ENCODE measurements at regions not wholly inside any gene's neighbourhood (a gene's known extent, or its start where the extent isn't known, plus 50 kb on each side); places are given as distances from the start of the nearest gene placed in this dataset.

DNA sequence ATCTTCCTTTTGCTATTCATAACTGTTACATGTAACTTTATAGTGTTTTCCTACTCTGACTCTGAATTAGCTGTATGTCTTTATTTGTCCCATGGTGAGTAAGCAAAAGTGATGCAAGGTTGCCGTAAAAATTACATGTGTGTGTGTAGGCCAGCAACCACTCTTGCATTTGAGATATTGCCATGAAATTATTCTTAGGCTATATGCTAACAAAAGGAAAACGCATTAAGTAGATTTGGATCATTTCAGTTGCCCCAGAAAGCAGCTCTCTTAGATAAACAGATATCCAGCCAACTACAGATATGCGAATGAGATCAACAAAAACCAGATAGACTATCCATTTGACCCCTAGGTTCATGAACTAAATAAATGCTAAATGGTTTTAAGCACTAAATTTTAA, 73.6 kb downstream of the CYLC2 start:
- H3K4me3 ChIP-seq (ENCODE audit: low read length), result no peak overlapping the region
- no peak for DNase-seq (ENCODE audit: low read depth)
- TF ChIP-seq, protein P1, sequence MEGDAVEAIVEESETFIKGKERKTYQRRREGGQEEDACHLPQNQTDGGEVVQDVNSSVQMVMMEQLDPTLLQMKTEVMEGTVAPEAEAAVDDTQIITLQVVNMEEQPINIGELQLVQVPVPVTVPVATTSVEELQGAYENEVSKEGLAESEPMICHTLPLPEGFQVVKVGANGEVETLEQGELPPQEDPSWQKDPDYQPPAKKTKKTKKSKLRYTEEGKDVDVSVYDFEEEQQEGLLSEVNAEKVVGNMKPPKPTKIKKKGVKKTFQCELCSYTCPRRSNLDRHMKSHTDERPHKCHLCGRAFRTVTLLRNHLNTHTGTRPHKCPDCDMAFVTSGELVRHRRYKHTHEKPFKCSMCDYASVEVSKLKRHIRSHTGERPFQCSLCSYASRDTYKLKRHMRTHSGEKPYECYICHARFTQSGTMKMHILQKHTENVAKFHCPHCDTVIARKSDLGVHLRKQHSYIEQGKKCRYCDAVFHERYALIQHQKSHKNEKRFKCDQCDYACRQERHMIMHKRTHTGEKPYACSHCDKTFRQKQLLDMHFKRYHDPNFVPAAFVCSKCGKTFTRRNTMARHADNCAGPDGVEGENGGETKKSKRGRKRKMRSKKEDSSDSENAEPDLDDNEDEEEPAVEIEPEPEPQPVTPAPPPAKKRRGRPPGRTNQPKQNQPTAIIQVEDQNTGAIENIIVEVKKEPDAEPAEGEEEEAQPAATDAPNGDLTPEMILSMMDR (conservative IDR thresholded peaks at IDR 0.05; ENCODE audit: low read depth, low read length), result no peak

DNA sequence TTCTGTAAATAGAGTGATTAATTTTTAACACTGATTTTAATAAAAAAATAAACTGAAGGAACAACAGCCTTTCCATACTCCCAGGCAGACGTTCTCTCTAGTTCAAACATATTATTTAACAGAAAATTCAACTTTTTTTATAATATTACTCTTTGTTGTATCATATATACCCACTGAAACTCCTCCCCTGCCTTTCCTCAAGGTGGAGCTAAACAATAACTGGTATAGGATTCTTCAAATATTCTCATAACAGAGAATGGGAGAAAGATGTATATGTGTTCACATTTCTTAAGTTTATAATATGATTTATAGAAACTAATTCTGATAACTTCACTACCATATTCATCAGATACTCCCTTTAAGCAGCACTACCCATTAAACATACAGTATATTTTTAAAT, 83.4 kb downstream of the CYLC2 start:
- TF ChIP-seq, protein P1 (conservative IDR thresholded peaks at IDR 0.05; ENCODE audit: low read depth, low read length), result no peak
- no peak overlapping the region for H3K4me3 ChIP-seq (ENCODE audit: low read length)
- no peak for DNase-seq (ENCODE audit: low read depth)

DNA sequence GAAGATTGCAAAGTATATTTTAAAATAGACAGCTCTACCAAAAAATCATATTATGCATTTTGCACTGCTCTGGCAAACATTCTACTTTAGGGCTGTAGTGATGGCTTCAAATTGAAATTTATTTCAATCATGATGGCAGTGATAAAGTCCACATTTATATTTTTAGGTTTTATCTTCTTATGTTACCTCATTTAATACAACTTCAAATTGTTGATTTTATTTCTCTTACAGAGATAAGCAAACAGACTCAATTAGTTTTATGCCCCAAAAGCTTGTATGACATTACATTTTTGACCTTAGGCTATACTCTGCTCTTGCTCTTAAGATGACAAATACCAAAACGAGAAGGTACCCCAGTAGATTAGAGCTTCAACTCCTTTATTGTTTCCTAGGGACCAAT, 87.4 kb downstream of the CYLC2 start:
- DNase-seq (ENCODE audit: low read depth), result no peak
- TF ChIP-seq, protein P1 (conservative IDR thresholded peaks at IDR 0.05; ENCODE audit: low read depth, low read length), result no peak
- H3K4me3 ChIP-seq (ENCODE audit: low read length), result no peak overlapping the region

DNA sequence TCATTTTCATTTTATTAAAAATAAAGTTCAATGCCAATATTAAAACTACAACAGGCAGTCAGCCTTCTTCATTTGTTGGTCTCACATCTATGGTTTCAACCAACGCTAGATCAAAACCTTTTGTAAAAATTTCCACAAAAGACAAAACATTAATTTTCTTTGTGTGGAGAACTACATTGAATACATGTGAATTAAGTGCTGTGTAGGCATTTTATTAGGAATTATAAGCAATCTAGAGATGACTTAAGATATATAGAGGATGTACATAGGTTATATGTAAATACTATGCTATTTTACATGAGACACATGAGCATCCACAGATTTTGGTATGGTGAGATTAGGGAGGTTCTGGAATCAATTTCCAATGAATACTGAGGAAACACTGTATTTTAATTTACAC, 94.2 kb downstream of the CYLC2 start:
- TF ChIP-seq, protein P1 (conservative IDR thresholded peaks at IDR 0.05; ENCODE audit: low read depth, low read length), result no peak
- no peak for DNase-seq (ENCODE audit: low read depth)
- H3K4me3 ChIP-seq (ENCODE audit: low read length), result no peak overlapping the region

DNA sequence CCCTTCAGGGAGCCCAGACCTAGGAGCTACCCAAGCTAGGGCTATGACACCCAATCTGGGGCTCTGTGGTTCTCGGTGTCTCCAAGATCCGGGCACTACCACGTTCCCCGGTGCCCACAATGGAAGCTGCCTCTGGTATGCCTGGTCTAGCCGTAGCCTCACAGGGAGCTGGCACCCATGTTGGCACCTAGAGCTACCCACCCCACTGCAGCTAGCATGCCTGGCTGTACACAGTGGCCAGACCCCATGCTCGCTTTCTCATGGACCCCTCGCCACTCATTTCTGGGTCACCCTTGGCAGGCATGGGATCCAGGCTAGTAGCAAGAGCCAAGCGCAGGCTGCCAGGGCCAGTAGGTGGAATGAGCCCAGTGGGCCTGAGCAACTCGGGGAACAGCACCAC, 109.0 kb downstream of the CYLC2 start:
- no peak for DNase-seq (ENCODE audit: low read depth)
- no peak overlapping the region for H3K4me3 ChIP-seq (ENCODE audit: low read length)
- TF ChIP-seq, protein P1 (conservative IDR thresholded peaks at IDR 0.05; ENCODE audit: low read depth, low read length), result no peak

DNA sequence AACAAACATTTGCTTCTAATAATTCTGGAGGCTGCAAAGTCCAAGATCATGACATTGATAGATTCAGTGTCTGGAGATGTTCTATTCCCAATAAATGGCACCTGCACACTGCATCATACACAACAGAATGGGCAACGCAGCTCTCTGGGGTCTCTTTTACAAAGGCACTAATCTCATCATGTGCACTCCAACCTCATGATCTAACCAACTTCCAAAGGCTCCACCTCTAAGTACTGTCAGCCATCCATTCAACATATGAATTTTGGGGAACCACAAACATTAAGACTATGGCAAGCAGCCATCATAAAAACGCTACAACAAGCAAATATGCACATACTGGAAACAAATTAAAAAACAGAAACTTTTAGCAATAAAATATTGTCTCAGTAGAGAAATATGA, 121.1 kb downstream of the CYLC2 start:
- TF ChIP-seq, protein P1 (conservative IDR thresholded peaks at IDR 0.05; ENCODE audit: low read depth, low read length), result no peak
- DNase-seq (ENCODE audit: low read depth), result no peak
- no peak overlapping the region for H3K4me3 ChIP-seq (ENCODE audit: low read length)

DNA sequence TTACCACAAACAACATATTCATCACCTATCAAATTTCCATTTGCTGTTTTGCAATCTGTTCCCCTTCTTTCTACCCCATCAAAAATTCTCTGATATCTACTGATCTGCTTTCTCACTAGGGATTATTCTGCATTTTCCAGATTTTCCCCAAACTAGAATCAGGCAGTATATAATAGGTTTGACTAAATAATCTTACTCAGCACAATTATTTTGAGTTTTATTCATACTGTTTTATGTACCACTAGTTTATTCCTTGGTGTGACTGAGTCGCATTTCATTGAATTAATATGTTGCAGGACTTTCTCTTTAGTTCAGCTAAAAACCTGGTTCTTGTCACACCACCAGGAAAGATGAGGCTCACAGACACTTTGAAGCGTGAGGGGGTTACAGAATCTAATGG, 131.4 kb downstream of the CYLC2 start:
- TF ChIP-seq, protein P1 (conservative IDR thresholded peaks at IDR 0.05; ENCODE audit: low read depth, low read length), result no peak
- DNase-seq (ENCODE audit: low read depth), result no peak

More for the DNA sequence above, 131.4 kb downstream of the CYLC2 start:
- H3K4me3 ChIP-seq (ENCODE audit: low read length), result no peak overlapping the region

Data from retinal pigment epithelial cell (primary cell).